ENCODE measurements at regions not wholly inside any gene's neighbourhood (a gene's known extent, or its start where the extent isn't known, plus 50 kb on each side); places are given as distances from the start of the nearest gene placed in this dataset.

DNA sequence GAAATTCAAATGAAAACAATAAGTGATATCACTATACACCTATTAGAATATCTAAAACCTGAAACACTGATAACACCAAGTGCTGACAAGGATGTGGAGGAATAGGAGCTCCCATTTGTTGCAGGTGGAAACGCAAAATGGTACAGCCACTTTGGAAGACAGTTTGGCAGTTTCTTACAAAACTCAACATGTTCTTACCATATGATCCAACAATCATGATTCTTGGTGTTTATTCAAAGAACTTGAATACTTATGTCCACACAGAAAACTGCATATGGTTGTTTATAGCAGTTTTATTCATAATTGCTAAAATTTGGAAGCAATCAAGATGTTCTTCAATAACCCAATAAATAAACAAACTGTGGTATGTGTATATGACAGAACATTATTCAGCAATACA, 107.9 kb downstream of the FHDC1 start:
- TF ChIP-seq, protein P1, sequence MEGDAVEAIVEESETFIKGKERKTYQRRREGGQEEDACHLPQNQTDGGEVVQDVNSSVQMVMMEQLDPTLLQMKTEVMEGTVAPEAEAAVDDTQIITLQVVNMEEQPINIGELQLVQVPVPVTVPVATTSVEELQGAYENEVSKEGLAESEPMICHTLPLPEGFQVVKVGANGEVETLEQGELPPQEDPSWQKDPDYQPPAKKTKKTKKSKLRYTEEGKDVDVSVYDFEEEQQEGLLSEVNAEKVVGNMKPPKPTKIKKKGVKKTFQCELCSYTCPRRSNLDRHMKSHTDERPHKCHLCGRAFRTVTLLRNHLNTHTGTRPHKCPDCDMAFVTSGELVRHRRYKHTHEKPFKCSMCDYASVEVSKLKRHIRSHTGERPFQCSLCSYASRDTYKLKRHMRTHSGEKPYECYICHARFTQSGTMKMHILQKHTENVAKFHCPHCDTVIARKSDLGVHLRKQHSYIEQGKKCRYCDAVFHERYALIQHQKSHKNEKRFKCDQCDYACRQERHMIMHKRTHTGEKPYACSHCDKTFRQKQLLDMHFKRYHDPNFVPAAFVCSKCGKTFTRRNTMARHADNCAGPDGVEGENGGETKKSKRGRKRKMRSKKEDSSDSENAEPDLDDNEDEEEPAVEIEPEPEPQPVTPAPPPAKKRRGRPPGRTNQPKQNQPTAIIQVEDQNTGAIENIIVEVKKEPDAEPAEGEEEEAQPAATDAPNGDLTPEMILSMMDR (conservative IDR thresholded peaks at IDR 0.05 in 1 of 2, IDR thresholded peaks at IDR 0.05 in 1 of 2; ENCODE audit: extremely low read depth in 1 of 2, insufficient read depth in 1 of 2, low read depth in 1 of 2, low read length in 2 of 2): no peak
- no peak for TF ChIP-seq EZH2 (IDR thresholded peaks at IDR 0.05; ENCODE audit: borderline replicate concordance, low read length)

Data from mammary epithelial cell (primary cell).